Nephron progenitor cell (in vitro differentiated cells): ENCODE measurements at regions not wholly inside any gene's neighbourhood (a gene's known extent, or its start where the extent isn't known, plus 50 kb on each side); places are given as distances from the start of the nearest gene placed in this dataset.

Source experiments
- DNase-seq: peaks from one replicate; pipeline ENCODE4 v3.0.0; 2021
- H3K27ac Mint-ChIP-seq: 2 replicates; pipeline ENCODE4 v1.8.0; 2021; ENCODE audit warnings: mild to moderate bottlenecking, moderate library complexity, mixed read lengths
- H3K27me3 Mint-ChIP-seq: 2 replicates; pipeline ENCODE4 v1.8.0; 2021; ENCODE audit warnings: mild to moderate bottlenecking, low read depth, mixed read lengths; ENCODE audit not compliant: poor library complexity
- H3K36me3 Mint-ChIP-seq: 2 replicates; pipeline ENCODE4 v1.8.0; 2021; ENCODE audit warnings: low read depth, mixed read lengths
- H3K4me1 Mint-ChIP-seq: 2 replicates; pipeline ENCODE4 v1.8.0; 2021; ENCODE audit warnings: mixed read lengths
- H3K4me3 Mint-ChIP-seq: 2 replicates; pipeline ENCODE4 v1.8.0; 2021; ENCODE audit warnings: mild to moderate bottlenecking, moderate library complexity, mixed read lengths
- H3K9me3 Mint-ChIP-seq: 2 replicates; pipeline ENCODE4 v1.8.0; 2021; ENCODE audit warnings: mild to moderate bottlenecking, moderate library complexity, mixed read lengths
- TF ChIP-seq, protein P1 (sequence below): fragments of 200-600 bp; sonication (generic); IDR thresholded peaks from 2 replicates; pipeline ENCODE4 v1.5.0; 2021; ENCODE audit warnings: antibody characterized with exemption

DNA sequence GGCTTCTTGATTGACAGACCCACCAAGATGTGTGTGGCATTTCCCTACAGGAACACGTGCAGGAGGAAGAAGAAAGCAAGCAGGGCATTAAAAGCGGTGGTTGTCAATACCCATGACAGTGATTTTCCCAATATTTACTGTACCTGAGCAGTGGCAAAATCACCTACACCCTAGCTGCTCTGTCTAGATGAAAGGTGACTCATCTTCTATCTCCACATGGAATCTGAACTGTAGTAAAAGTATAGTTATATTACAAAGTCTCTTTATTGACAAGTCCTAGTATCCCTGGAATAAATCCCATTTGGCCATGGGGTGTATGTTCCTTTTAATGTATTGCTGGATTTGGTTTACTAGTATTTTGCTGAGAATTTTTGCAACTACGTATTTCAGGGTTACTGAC, 458.8 kb upstream of the SORCS1 start:
- no peak overlapping the region for H3K27ac Mint-ChIP-seq
- H3K36me3 Mint-ChIP-seq = no peaks in the 10 kb centered on the region
- H3K27me3 Mint-ChIP-seq = no peaks in the 10 kb centered on the region
- TF ChIP-seq, protein P1, sequence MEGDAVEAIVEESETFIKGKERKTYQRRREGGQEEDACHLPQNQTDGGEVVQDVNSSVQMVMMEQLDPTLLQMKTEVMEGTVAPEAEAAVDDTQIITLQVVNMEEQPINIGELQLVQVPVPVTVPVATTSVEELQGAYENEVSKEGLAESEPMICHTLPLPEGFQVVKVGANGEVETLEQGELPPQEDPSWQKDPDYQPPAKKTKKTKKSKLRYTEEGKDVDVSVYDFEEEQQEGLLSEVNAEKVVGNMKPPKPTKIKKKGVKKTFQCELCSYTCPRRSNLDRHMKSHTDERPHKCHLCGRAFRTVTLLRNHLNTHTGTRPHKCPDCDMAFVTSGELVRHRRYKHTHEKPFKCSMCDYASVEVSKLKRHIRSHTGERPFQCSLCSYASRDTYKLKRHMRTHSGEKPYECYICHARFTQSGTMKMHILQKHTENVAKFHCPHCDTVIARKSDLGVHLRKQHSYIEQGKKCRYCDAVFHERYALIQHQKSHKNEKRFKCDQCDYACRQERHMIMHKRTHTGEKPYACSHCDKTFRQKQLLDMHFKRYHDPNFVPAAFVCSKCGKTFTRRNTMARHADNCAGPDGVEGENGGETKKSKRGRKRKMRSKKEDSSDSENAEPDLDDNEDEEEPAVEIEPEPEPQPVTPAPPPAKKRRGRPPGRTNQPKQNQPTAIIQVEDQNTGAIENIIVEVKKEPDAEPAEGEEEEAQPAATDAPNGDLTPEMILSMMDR = no peak
- H3K9me3 Mint-ChIP-seq = no peaks in the 10 kb centered on the region
- no peak for DNase-seq
- H3K4me1 Mint-ChIP-seq = no peaks in the 10 kb centered on the region
- H3K4me3 Mint-ChIP-seq = no peak overlapping the region

DNA sequence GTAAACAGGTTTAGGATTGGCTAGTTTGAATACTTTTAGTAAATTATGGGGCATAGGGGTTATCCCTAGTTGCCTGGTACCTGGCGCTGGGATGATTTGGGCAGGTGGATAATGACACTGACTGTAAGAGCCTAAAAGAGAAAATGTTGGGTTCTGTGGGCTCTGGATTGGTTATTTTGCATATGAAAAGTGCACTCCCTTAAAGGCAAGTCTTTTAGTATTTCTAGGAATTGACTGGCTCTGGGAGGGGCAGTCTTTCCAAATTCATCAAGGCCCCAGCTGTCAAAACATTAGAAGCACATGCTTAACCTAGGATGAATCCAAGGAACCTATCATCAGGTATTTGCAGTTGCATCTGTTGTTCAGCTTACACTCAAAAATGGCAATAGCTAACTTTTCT, 454.6 kb upstream of the SORCS1 start:
- no peaks in the 10 kb centered on the region for H3K9me3 Mint-ChIP-seq
- no peak overlapping the region for H3K4me3 Mint-ChIP-seq
- no peaks in the 10 kb centered on the region for H3K36me3 Mint-ChIP-seq
- no peak for DNase-seq
- no peaks in the 10 kb centered on the region for H3K4me1 Mint-ChIP-seq
- no peak overlapping the region for H3K27ac Mint-ChIP-seq
- TF ChIP-seq, protein P1 = no peak
- H3K27me3 Mint-ChIP-seq = no peaks in the 10 kb centered on the region

DNA sequence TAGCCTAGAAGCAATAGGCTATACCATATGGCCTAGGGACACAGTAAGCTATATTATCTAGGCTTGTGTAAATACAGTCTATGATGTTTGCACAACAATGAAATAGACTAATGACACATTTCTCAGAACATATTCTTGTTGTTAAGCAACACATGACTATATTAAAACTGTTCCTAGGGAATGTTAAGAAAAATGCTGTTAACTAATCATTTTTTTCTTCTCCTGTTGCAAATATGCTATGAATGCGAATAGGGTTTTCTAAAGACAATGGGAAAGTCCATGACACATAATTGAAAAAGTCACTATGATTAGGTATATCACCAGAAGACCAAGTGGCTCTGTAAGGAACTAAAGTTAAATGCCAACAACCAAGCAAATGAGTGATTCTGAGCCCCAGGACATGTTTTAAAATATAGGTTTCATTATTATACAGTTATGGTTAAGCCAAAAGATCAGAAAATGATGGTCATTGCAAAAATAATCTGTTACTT, 454.0 kb upstream of the SORCS1 start:
- Mint-ChIP-seq H3K4me1 (no peaks in the 10 kb centered on the region), H3K27ac (no peak overlapping the region), H3K27me3 (no peaks in the 10 kb centered on the region), H3K36me3 (no peaks in the 10 kb centered on the region), H3K4me3 (no peak overlapping the region), H3K9me3 (no peaks in the 10 kb centered on the region)
- TF ChIP-seq, protein P1 = no peak
- no peak for DNase-seq

DNA sequence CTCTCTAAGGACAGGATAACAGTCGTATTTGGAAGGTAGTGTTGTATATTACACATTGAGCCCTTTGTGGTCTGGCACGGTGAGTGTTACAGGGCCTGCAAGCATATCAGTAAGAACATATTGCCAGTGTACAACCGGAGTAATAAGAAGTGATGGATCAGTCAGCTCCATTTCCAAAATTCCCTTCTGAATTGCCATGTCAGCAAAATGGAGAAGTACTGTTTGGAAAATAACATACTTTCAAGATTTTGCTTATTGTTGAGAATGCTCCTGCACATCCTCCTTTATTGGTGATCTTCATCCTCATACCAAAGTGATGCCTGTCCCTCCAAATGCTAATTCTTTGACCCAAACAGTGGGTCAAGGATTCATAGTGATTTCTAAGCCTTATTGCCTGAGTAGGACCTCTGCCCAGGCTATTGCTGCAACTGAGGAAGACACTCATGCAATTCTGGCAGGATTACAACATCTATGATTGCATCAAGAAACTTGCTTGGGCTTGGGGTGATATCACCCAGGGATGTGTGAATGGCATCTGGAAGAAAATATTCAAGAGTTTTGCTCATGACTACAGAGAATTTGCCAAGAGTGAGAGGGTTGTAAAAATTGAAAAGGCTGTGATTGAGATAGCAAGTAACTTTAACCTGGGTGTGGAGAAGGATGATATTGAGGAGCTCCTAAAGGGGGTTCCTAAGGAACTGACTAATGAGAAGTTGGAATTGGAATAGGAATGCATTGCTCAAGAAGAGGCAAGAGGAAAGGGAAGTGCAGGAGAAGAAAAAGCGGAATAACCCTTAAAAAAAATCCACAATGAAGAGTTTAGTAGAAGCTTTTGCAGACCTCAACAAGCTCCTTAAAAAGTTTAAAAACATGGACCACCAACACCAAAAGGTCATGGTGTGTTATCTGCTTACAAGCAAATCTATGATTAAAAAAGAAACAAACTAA, 452.2 kb upstream of the SORCS1 start:
- TF ChIP-seq, protein P1 = no peak
- Mint-ChIP-seq H3K9me3 (no peaks in the 10 kb centered on the region), H3K4me1 (no peaks in the 10 kb centered on the region), H3K27me3 (no peaks in the 10 kb centered on the region), H3K27ac (no peak overlapping the region), H3K4me3 (no peak overlapping the region), H3K36me3 (no peaks in the 10 kb centered on the region)
- DNase-seq = no peak

DNA sequence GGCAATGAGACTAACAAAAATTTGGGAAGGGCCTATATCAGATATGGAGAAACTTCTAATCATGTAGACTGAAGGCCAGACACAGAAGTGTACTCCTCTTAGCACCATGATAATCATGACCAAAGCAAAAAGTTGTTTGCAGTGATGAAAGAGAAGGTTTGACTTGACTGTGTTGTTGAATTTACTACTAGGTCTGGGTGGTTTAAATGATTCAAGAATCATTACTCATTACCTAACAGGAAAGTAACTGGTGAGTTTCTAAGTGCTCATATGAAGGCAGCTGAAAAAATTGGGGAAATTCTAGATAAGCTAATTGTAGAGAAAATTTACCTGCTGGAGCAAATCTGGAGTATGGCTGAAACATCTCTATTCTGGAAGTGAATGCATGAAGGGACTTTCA, 451.5 kb upstream of the SORCS1 start:
- no peak for DNase-seq
- no peaks in the 10 kb centered on the region for H3K4me1 Mint-ChIP-seq
- no peak overlapping the region for H3K4me3 Mint-ChIP-seq
- TF ChIP-seq, protein P1 = no peak
- H3K27me3 Mint-ChIP-seq = no peaks in the 10 kb centered on the region
- H3K9me3 Mint-ChIP-seq = no peaks in the 10 kb centered on the region
- H3K27ac Mint-ChIP-seq = no peak overlapping the region
- H3K36me3 Mint-ChIP-seq = no peaks in the 10 kb centered on the region
